Neural cell (in vitro differentiated cells): ENCODE measurements at regions not wholly inside any gene's neighbourhood (a gene's known extent, or its start where the extent isn't known, plus 50 kb on each side); places are given as distances from the start of the nearest gene placed in this dataset.

Experiments used
- H2AFZ ChIP-seq: fragments of 200-600, 300-800 bp; sonication (generic), shearing (Covaris generic); 2 replicates; pipeline ENCODE4 v1.6.0; 2014; ENCODE audit warnings: low read depth, mild to moderate bottlenecking, antibody characterized with exemption, low read length, moderate library complexity
- H3F3A ChIP-seq: fragments of 200-600 bp; shearing (Covaris generic); 2 replicates; pipeline ENCODE4 v1.6.1; 2016; ENCODE audit warnings: mild to moderate bottlenecking, moderate library complexity, mixed read lengths, antibody characterized with exemption, low read length; ENCODE audit not compliant: insufficient read depth, poor library complexity, severe bottlenecking
- H3K27ac ChIP-seq: fragments of 200-600, 300-800 bp; sonication (generic), shearing (Covaris generic); 2 replicates; pipeline ENCODE4 v1.5.1; 2014; ENCODE audit warnings: mild to moderate bottlenecking, low read length, moderate library complexity
- H3K27me3 ChIP-seq: fragments of 300-800, 200-600 bp; sonication (generic), shearing (Covaris generic); 2 replicates; pipeline ENCODE4 v1.6.0; 2014; ENCODE audit warnings: mild to moderate bottlenecking, low read depth, low read length, moderate library complexity; ENCODE audit not compliant: insufficient read depth
- H3K36me3 ChIP-seq: fragments of 300-800, 200-600 bp; sonication (generic), shearing (Covaris generic); 2 replicates; pipeline ENCODE4 v1.5.1; 2014; ENCODE audit warnings: mild to moderate bottlenecking, antibody characterized with exemption, low read length, moderate library complexity; ENCODE audit not compliant: insufficient read depth
- H3K4me2 ChIP-seq: fragments of 300-800, 200-600 bp; sonication (generic), shearing (Covaris generic); 2 replicates; pipeline ENCODE4 v1.6.0; 2014; ENCODE audit warnings: mild to moderate bottlenecking, low read length
- H3K4me3 ChIP-seq: fragments of 300-800, 200-600 bp; sonication (generic), shearing (Covaris generic); 2 replicates; pipeline ENCODE4 v1.5.1; 2014; ENCODE audit warnings: mild to moderate bottlenecking, low read length, moderate library complexity
- H3K79me2 ChIP-seq: fragments of 200-600 bp; shearing (Covaris generic); replicated peaks from 2 replicates; pipeline ENCODE4 v1.6.0; 2014; ENCODE audit warnings: mild to moderate bottlenecking, low read length, moderate library complexity; ENCODE audit not compliant: insufficient read depth
- H3K9ac ChIP-seq: fragments of 300-800, 200-600 bp; sonication (generic), shearing (Covaris generic); 2 replicates; pipeline ENCODE4 v1.6.1; 2016; ENCODE audit warnings: mild to moderate bottlenecking, low read length, mixed read lengths
- H3K9me2 ChIP-seq: fragments of 200-600 bp; shearing (Covaris generic); 2 replicates; pipeline ENCODE4 v1.6.1; 2016; ENCODE audit warnings: mild to moderate bottlenecking, low read length, mixed read lengths; ENCODE audit not compliant: insufficient read depth
- H3K9me3 ChIP-seq: fragments of 200-600, 300-800 bp; sonication (generic), shearing (Covaris generic); 2 replicates; pipeline ENCODE4 v1.6.1; 2016; ENCODE audit warnings: mild to moderate bottlenecking, mixed run types, low read length, moderate library complexity, mixed read lengths
- H4K20me1 ChIP-seq: fragments of 200-600 bp; shearing (Covaris generic); 2 replicates; pipeline ENCODE4 v1.6.1; 2016; ENCODE audit warnings: mild to moderate bottlenecking, mixed run types; ENCODE audit not compliant: insufficient read depth
- EP300 ChIP-seq: fragments of 450-650 bp; conservative IDR thresholded peaks from 2 replicates; pipeline ENCODE4 v1.6.1; 2014; ENCODE audit warnings: antibody characterized with exemption, mild to moderate bottlenecking, moderate library complexity; ENCODE audit not compliant: poor library complexity, severe bottlenecking
- EZH2 ChIP-seq: fragments of 200-600, 300-800 bp; shearing (Covaris generic), sonication (generic); IDR thresholded peaks from 2 replicates; pipeline ENCODE4 v1.6.1; 2014; ENCODE audit warnings: antibody characterized with exemption, low read length, borderline replicate concordance, mild to moderate bottlenecking; ENCODE audit not compliant: insufficient read depth, poor library complexity, severe bottlenecking
- MXI1 ChIP-seq: fragments of 450-650 bp; conservative IDR thresholded peaks from 2 replicates; pipeline ENCODE4 v1.6.1; 2014; ENCODE audit warnings: antibody characterized with exemption, mild to moderate bottlenecking; ENCODE audit not compliant: poor library complexity, severe bottlenecking
- POLR2AphosphoS5 ChIP-seq: IDR thresholded peaks from 2 replicates; pipeline ENCODE4 v1.6.1; 2012
- RAD21 ChIP-seq: fragments of 450-650 bp; conservative IDR thresholded peaks from 2 replicates; pipeline ENCODE4 v1.6.1; 2014; ENCODE audit warnings: antibody characterized with exemption, mild to moderate bottlenecking, moderate library complexity
- SMC3 ChIP-seq: fragments of 450-650 bp; conservative IDR thresholded peaks from 2 replicates; pipeline ENCODE4 v1.6.1; 2014; ENCODE audit warnings: antibody characterized with exemption, mild to moderate bottlenecking, moderate library complexity; ENCODE audit not compliant: poor library complexity
- TAF1 ChIP-seq: IDR thresholded peaks from 2 replicates; pipeline ENCODE4 v1.6.1; 2012; ENCODE audit warnings: low read depth
- TF ChIP-seq, protein P1 (sequence below): IDR thresholded peaks from 2 replicates; pipeline ENCODE4 v1.6.1; 2012; ENCODE audit warnings: borderline replicate concordance
- TF ChIP-seq, protein P2 (sequence below): fragments of 450-650 bp; IDR thresholded peaks from 2 replicates; pipeline ENCODE4 v1.5.1; 2014; ENCODE audit warnings: antibody characterized with exemption, mild to moderate bottlenecking, moderate library complexity; ENCODE audit not compliant: poor library complexity, severe bottlenecking

- no peaks in the 10 kb centered on the region for H3K9me2 ChIP-seq
- H2AFZ ChIP-seq: no peak overlapping the region
- H3K9ac ChIP-seq: no peak overlapping the region
- no peak overlapping the region for H3K27ac ChIP-seq
- H3K9me3 ChIP-seq: no peaks in the 10 kb centered on the region
- no peaks in the 10 kb centered on the region for H3K79me2 ChIP-seq
- no peaks in the 10 kb centered on the region for H3F3A ChIP-seq
- no peaks in the 10 kb centered on the region for H4K20me1 ChIP-seq
- H3K27me3 ChIP-seq: no peaks in the 10 kb centered on the region
- no peak overlapping the region for H3K4me3 ChIP-seq
- no peak for TF ChIP-seq SMC3
- H3K36me3 ChIP-seq: no peaks in the 10 kb centered on the region
- H3K4me2 ChIP-seq: no peak overlapping the region
Measured at GRCh38 chr12:13509740-13510139, 313.2 kb downstream of the EMP1 start.

- H3K4me3 ChIP-seq: no peak overlapping the region
- no peaks in the 10 kb centered on the region for H3K79me2 ChIP-seq
- no peak overlapping the region for H3K4me2 ChIP-seq
- no peaks in the 10 kb centered on the region for H3K36me3 ChIP-seq
- no peaks in the 10 kb centered on the region for H4K20me1 ChIP-seq
- no peak overlapping the region for H3K9ac ChIP-seq
- no peak for TF ChIP-seq TAF1
- TF ChIP-seq, protein P1, sequence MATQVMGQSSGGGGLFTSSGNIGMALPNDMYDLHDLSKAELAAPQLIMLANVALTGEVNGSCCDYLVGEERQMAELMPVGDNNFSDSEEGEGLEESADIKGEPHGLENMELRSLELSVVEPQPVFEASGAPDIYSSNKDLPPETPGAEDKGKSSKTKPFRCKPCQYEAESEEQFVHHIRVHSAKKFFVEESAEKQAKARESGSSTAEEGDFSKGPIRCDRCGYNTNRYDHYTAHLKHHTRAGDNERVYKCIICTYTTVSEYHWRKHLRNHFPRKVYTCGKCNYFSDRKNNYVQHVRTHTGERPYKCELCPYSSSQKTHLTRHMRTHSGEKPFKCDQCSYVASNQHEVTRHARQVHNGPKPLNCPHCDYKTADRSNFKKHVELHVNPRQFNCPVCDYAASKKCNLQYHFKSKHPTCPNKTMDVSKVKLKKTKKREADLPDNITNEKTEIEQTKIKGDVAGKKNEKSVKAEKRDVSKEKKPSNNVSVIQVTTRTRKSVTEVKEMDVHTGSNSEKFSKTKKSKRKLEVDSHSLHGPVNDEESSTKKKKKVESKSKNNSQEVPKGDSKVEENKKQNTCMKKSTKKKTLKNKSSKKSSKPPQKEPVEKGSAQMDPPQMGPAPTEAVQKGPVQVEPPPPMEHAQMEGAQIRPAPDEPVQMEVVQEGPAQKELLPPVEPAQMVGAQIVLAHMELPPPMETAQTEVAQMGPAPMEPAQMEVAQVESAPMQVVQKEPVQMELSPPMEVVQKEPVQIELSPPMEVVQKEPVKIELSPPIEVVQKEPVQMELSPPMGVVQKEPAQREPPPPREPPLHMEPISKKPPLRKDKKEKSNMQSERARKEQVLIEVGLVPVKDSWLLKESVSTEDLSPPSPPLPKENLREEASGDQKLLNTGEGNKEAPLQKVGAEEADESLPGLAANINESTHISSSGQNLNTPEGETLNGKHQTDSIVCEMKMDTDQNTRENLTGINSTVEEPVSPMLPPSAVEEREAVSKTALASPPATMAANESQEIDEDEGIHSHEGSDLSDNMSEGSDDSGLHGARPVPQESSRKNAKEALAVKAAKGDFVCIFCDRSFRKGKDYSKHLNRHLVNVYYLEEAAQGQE: no peak
- no peak for TF ChIP-seq MXI1
- no peak for TF ChIP-seq POLR2AphosphoS5
- TF ChIP-seq, protein P2, sequence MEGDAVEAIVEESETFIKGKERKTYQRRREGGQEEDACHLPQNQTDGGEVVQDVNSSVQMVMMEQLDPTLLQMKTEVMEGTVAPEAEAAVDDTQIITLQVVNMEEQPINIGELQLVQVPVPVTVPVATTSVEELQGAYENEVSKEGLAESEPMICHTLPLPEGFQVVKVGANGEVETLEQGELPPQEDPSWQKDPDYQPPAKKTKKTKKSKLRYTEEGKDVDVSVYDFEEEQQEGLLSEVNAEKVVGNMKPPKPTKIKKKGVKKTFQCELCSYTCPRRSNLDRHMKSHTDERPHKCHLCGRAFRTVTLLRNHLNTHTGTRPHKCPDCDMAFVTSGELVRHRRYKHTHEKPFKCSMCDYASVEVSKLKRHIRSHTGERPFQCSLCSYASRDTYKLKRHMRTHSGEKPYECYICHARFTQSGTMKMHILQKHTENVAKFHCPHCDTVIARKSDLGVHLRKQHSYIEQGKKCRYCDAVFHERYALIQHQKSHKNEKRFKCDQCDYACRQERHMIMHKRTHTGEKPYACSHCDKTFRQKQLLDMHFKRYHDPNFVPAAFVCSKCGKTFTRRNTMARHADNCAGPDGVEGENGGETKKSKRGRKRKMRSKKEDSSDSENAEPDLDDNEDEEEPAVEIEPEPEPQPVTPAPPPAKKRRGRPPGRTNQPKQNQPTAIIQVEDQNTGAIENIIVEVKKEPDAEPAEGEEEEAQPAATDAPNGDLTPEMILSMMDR: no peak
- no peak for TF ChIP-seq RAD21
- no peak for TF ChIP-seq SMC3
- no peak for TF ChIP-seq EP300
- no peak for TF ChIP-seq EZH2
- H3K27ac ChIP-seq: no peak overlapping the region
- H2AFZ ChIP-seq: no peak overlapping the region
- no peaks in the 10 kb centered on the region for H3F3A ChIP-seq
- no peaks in the 10 kb centered on the region for H3K9me3 ChIP-seq
- no peaks in the 10 kb centered on the region for H3K27me3 ChIP-seq
- no peaks in the 10 kb centered on the region for H3K9me2 ChIP-seq
Measured at GRCh38 chr12:13505636-13506035, 309.1 kb downstream of the EMP1 start.

- H3K36me3 ChIP-seq: no peaks in the 10 kb centered on the region
- H3K4me2 ChIP-seq: no peak overlapping the region
- no peak overlapping the region for H2AFZ ChIP-seq
- no peaks in the 10 kb centered on the region for H4K20me1 ChIP-seq
- H3K9ac ChIP-seq: no peak overlapping the region
- H3F3A ChIP-seq: no peaks in the 10 kb centered on the region
- H3K79me2 ChIP-seq: no peaks in the 10 kb centered on the region
- H3K4me3 ChIP-seq: no peak overlapping the region
- no peaks in the 10 kb centered on the region for H3K9me2 ChIP-seq
- no peaks in the 10 kb centered on the region for H3K27me3 ChIP-seq
- no peak for TF ChIP-seq EP300
- no peak for TF ChIP-seq RAD21
- TF ChIP-seq, protein P2: no peak
- TF ChIP-seq POLR2AphosphoS5: no peak
- TF ChIP-seq TAF1: no peak
- TF ChIP-seq, protein P1: no peak
- no peak for TF ChIP-seq SMC3
- TF ChIP-seq EZH2: no peak
- TF ChIP-seq MXI1: no peak
- no peaks in the 10 kb centered on the region for H3K9me3 ChIP-seq
- H3K27ac ChIP-seq: no peak overlapping the region
Measured at GRCh38 chr12:13505224-13505623, 308.7 kb downstream of the EMP1 start.
